Right renal cortex interstitium (tissue), 3 donors: ENCODE measurements at regions not wholly inside any gene's neighbourhood (a gene's known extent, or its start where the extent isn't known, plus 50 kb on each side); places are given as distances from the start of the nearest gene placed in this dataset.

ENCODE experiments used
- DNase-seq, 3 donors: peaks; one replicate each; pipeline ENCODE4 v3.0.0-alpha.2; 2013; ENCODE audit warnings: low read depth in 3 of 3, low spot score in 2 of 3

GRCh38 chr7:131624536-131624935 lies 68.1 kb upstream of the PODXL start:
- no peak for DNase-seq

DNA sequence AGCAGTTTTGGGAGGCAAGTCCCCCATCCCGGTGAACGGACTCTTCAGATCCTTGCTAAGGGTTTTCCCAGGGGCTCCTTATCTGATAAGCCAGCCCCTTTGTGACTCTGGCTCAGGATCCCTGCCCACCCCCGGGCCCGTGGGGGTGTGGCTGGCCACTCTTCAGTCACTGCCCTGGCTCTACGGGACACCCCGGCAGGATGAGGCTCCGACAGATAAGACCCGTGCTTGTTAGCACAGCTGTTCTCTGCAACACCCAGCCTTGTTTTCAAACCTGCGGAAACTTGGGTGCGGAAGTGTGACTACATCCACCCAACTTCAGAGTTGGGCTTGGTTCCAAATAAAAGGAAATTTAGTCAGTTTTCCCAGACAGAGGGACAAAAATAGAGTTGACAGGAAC lies 66.7 kb upstream of the PODXL start:
- DNase-seq = no peak

GRCh38 chr7:131621652-131622051 lies 65.2 kb upstream of the PODXL start:
- no peak for DNase-seq

GRCh38 chr7:131620673-131621609 lies 64.5 kb upstream of the PODXL start:
- DNase-seq = no peak

DNA sequence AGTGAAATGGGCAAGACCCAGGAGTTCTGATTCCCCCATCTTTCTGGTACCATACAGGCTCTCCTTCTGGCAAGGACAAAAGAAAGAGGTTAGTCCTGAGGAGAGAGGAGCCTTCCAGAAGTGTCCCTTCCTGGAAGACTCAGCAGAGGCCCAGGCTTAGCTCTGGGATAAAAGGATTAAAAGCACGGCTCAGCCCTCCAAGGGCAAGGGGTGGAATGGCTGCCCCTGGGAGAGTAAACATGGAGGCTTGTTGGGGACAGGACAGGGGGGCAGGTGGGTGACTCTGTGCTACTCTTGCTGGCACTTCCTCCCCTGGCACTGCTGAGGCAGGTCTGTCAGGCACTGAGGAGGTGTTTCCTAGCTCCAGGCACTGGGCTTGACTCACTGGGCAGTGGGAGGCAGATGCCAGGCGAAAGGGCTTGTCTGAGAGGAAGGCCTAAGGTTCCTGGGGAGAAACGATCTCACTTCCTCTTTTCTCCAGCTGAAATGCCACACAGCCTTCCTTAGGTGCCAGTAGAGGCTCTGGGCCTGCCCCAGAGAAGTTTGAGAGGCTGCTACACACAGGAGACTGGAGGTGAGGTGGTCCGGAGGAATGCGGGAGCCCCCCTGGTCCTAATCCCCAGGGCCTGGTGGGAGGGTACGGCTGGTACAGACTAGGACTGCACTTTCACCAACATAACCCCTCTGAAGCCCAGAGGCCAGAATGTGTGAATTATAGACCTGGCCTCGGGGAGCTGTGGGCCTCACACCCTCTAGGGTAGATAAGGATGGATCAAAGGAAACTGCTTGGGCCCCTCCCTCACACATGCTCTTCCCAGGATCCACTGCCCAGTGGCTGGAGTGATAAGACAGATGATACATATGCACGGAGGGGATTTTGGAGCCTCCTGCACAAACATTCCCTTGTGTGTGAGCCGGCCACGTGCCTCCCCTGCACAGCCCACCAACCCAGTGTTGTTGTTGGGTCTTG lies 63.2 kb upstream of the PODXL start:
- DNase-seq = no peak

DNA sequence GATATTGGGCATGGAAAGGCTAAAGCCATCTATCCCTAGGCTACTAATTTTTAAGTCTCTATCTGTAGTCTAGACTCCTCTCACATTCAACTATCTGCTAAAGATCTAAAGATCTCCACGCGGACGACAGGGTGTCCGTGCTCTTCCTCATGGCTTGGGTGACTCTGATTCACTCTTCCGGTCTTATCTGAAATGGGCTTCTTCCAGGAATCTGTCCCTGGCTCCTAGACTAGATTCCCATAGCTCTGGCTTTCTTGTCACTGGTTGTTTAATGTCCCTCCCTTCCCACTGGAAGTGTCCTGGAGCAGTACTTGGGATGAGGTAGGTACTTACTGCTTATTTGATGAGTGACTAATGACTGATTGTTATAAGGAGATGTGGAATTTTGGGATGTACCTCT lies 62.0 kb upstream of the PODXL start:
- no peak for DNase-seq

GRCh38 chr7:131616487-131617200 lies 60.2 kb upstream of the PODXL start:
- DNase-seq = no peak

DNA sequence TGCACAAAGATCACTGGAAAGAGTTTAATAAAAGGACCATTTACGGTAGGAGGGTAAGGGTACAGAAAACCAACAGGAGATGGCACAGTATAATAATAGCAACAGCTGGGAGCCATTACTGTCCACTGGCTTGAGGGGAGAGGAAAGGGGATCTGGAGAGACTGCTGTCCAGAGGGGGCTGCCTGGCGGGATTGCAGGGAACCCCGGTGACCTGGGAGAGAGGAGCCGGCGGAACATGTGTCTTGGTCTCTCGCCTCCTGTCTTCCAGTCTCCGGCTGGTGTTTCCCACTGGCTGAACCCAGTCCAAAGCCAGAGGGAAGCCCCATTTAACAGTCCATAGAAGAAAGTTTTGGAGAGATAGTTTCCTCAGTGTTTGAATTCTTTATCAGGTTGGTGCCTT lies 57.5 kb upstream of the PODXL start:
- no peak for DNase-seq

- no peak for DNase-seq
Observed at GRCh38 chr7:131610007-131610406, 53.6 kb upstream of the PODXL start.

GRCh38 chr7:131608116-131608500 lies 51.7 kb upstream of the PODXL start:
- no peak for DNase-seq

- DNase-seq = no peak
Observed at GRCh38 chr7:131607291-131608115, 51.1 kb upstream of the PODXL start.

DNA sequence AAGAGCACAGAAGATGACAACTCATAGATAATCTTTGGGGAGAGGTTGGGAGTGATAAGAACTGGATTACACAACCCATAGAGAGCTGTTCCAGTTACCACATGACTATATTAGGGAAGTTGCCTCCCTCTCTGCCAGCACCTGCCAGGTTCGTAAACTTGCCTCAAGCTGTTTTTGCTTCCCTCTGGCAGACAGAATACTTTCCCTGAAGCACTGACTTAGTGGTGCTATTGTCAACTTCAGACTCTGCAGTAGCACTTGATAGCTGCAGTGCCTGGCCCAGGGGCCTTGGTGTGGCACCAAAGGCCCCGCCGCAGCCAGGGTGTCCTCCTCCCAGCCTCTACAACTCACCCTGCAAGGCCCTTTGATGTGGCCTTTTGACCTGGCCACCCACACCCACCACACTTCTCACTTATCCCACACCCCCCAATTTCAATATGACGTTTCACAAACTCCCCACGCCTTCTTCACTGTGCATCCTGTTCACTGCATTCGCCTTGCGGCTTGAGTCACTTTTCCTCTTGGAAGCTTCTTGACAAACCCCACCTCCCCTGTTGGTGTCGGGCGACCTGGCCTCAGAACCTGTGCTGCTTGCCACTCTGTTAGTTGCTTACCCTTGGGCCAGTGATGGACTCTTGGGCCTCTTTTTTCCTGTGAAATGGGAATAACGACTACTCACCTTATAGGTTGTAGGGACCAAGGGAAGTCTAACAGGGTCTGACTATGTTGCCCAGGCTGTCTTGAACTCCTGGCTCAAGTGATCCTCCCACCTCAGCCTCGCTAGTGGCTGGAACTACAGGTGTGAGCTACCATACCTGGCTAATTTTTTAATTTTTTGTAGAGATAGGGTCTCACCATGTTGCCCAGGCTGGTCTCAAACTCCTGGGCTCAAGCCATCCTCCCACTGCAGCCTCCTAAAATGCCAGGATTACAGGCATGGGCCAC lies 50.2 kb upstream of the PODXL start:
- no peak for DNase-seq
